ENCODE measurements at regions not wholly inside any gene's neighbourhood (a gene's known extent, or its start where the extent isn't known, plus 50 kb on each side); places are given as distances from the start of the nearest gene placed in this dataset.
"Not testable (repeated sequence)": the region's sequence is repeated elsewhere in the genome, so short reads cannot be mapped to it uniquely, and the experiment has no call there.

GRCh38 chrX:1815456-1816175, 200.8 kb downstream of the ASMT start:
- Histone ChIP-seq H3K4me1 (no peaks in the 10 kb centered on the region), H3K9me3 (peaks cover 0 to 8% (median 0%) of the 10 kb centered on the region in 8 donors), H3K27me3 (replicated peaks in 1 of 7) (no peaks in the 10 kb centered on the region), H3K27ac (no peak overlapping the region), H3K4me3 (no peak overlapping the region), H3K36me3 (no peaks in the 10 kb centered on the region)
- TF ChIP-seq POLR2AphosphoS5 (IDR thresholded peaks at IDR 0.05) = no peak
- TF ChIP-seq, protein P1, sequence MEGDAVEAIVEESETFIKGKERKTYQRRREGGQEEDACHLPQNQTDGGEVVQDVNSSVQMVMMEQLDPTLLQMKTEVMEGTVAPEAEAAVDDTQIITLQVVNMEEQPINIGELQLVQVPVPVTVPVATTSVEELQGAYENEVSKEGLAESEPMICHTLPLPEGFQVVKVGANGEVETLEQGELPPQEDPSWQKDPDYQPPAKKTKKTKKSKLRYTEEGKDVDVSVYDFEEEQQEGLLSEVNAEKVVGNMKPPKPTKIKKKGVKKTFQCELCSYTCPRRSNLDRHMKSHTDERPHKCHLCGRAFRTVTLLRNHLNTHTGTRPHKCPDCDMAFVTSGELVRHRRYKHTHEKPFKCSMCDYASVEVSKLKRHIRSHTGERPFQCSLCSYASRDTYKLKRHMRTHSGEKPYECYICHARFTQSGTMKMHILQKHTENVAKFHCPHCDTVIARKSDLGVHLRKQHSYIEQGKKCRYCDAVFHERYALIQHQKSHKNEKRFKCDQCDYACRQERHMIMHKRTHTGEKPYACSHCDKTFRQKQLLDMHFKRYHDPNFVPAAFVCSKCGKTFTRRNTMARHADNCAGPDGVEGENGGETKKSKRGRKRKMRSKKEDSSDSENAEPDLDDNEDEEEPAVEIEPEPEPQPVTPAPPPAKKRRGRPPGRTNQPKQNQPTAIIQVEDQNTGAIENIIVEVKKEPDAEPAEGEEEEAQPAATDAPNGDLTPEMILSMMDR (IDR thresholded peaks at IDR 0.05 in 8 of 11, conservative IDR thresholded peaks at IDR 0.05 in 3 of 11) = no peak
- TF ChIP-seq POLR2A (IDR thresholded peaks at IDR 0.05) = no peak
- no peak for DNase-seq
- intact Hi-C loops (cut with DNase I; ENCODE audit: low total_unique reads) = no loop called here
- WGBS, 5 donors = 92 to 96% (median 93%) methylated on average over 11 to 15 of the region's 15 CpGs

DNA sequence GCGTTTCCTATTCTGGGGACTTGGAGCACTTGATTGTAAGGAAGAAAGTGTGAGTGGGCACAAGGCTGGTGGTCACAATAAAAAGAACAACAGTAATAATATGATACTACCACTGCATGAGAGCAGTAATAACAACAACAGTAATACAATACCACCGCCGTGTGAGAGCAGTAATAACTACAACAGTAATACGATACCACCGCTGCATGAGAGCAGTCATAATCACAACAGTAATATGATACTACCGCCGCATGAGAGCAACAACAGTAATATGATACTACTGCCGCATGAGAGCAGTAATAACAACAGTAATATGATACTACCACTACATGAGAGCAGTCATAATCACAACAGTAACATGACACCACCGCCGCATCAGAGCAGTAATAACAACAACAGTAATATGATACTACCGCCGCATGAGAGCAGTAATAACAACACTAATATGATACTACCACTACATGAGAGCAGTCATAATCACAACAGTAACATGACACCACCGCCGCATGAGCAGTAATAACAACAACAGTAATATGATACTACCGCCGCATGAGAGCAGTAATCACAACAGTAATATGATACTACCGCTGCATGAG, 201.6 kb downstream of the ASMT start:
- H3K36me3 ChIP-seq; H3K4me3 ChIP-seq; H3K27me3 ChIP-seq (replicated peaks in 1 of 7); H3K4me1 ChIP-seq; intact Hi-C loops (cut with DNase I; ENCODE audit: low total_unique reads); H3K9me3 ChIP-seq; DNase-seq; H3K27ac ChIP-seq: not testable (repeated sequence)
- 95 to 98% (median 96%) methylated on average over 17 of the region's 17 CpGs for WGBS, 5 donors

- no peaks in the 10 kb centered on the region for H3K36me3 ChIP-seq
- no peak overlapping the region for H3K4me3 ChIP-seq
- H3K27ac ChIP-seq = no peak overlapping the region
- no peaks in the 10 kb centered on the region for H3K4me1 ChIP-seq
- peaks cover 0 to 5% (median 0%) of the 10 kb centered on the region in 8 donors for H3K9me3 ChIP-seq
- intact Hi-C loops (cut with DNase I; ENCODE audit: low total_unique reads) = no loop called here
- H3K27me3 ChIP-seq (replicated peaks in 1 of 7) = no peaks in the 10 kb centered on the region
- no peak for TF ChIP-seq POLR2AphosphoS5 (IDR thresholded peaks at IDR 0.05)
- TF ChIP-seq POLR2A (IDR thresholded peaks at IDR 0.05) = no peak
- TF ChIP-seq, protein P1 (IDR thresholded peaks at IDR 0.05 in 8 of 11, conservative IDR thresholded peaks at IDR 0.05 in 3 of 11) = no peak
- no peak for DNase-seq
- 88 to 95% (median 91%) methylated on average over 8 of the region's 8 CpGs for WGBS, 5 donors
Measured at GRCh38 chrX:1821846-1822245, 207.0 kb downstream of the ASMT start.

DNA sequence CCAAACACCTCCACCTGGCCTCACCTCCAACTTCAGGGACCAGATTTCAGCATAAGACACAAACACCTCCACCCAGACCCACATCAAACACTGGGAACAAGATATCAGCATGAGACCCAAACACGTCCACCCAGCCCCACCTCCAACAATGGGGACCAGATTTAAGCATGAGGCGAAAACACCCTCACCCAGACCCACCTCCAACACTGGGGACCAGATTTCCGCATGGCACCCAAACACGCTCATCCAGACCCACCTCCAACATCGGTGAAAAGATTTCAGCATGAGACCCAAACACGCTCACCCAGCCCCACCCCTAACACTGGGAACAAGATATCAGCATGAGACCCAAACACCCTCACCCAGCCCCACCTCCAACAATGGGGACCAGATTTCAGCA, 210.0 kb downstream of the ASMT start:
- DNase-seq = no peak
- Histone ChIP-seq H3K9me3 (peaks cover 0 to 5% (median 0%) of the 10 kb centered on the region in 8 donors), H3K4me1 (no peaks in the 10 kb centered on the region), H3K27ac (no peak overlapping the region), H3K27me3 (replicated peaks in 1 of 7) (no peaks in the 10 kb centered on the region), H3K4me3 (no peak overlapping the region), H3K36me3 (no peaks in the 10 kb centered on the region)
- intact Hi-C loops (cut with DNase I; ENCODE audit: low total_unique reads) = no loop called here
- WGBS, 5 donors = 66 to 88% (median 85%) methylated on average over 5 to 6 of the region's 6 CpGs
- TF ChIP-seq, protein P1 (IDR thresholded peaks at IDR 0.05 in 8 of 11, conservative IDR thresholded peaks at IDR 0.05 in 3 of 11) = no peak
- TF ChIP-seq POLR2AphosphoS5 (IDR thresholded peaks at IDR 0.05) (no peak), POLR2A (IDR thresholded peaks at IDR 0.05) (no peak)

Measured in spleen (tissue), 11 donors.